DND-41 (cell line): ENCODE measurements at regions not wholly inside any gene's neighbourhood (a gene's known extent, or its start where the extent isn't known, plus 50 kb on each side); places are given as distances from the start of the nearest gene placed in this dataset.

Experiments used
- ATAC-seq: fragments of 200-7000 bp; cut with Tn5 transposase; 3 replicates; pipeline ENCODE4 v1.9.1; 2021; ENCODE audit warnings: low read depth; ENCODE audit not compliant: insufficient read depth
- DNase-seq: peaks from one replicate; pipeline ENCODE4 v3.0.0-alpha.2; 2020
- H2AFZ ChIP-seq: 2 replicates; pipeline ENCODE4 v1.6.0; 2012; ENCODE audit warnings: low read depth, low read length
- H3K27ac ChIP-seq: 2 replicates; pipeline ENCODE4 v1.5.1; 2012; ENCODE audit warnings: low read length, inconsistent platforms
- H3K27me3 ChIP-seq: fragments of 200-600 bp; sonication (generic); 2 replicates; pipeline ENCODE4 v1.6.0; 2012; ENCODE audit warnings: low read length, mild to moderate bottlenecking, inconsistent platforms; ENCODE audit not compliant: insufficient read depth, poor library complexity
- H3K36me3 ChIP-seq: 2 replicates; pipeline ENCODE4 v1.5.1; 2012; ENCODE audit warnings: low read length, inconsistent platforms; ENCODE audit not compliant: insufficient read depth
- H3K4me1 ChIP-seq: 2 replicates; pipeline ENCODE4 v1.5.1; 2012; ENCODE audit warnings: mild to moderate bottlenecking, low read length; ENCODE audit not compliant: insufficient read depth
- H3K4me2 ChIP-seq: 2 replicates; pipeline ENCODE4 v1.6.0; 2012; ENCODE audit warnings: mild to moderate bottlenecking, moderate library complexity, low read length, inconsistent platforms; ENCODE audit not compliant: insufficient read depth
- H3K4me3 ChIP-seq, 2 experiments: fragments of 200-600 bp in 1 of 2; shearing (Covaris generic) in 1 of 2; 2 replicates each; pipeline ENCODE4 v1.5.1; 2012 to 2016; ENCODE audit warnings: inconsistent platforms in 2 of 2, low read length in 2 of 2, mild to moderate bottlenecking in 2 of 2, low read depth in 1 of 2, moderate library complexity in 1 of 2
- H3K79me2 ChIP-seq: 2 replicates; pipeline ENCODE4 v1.6.0; 2012; ENCODE audit warnings: low read length, inconsistent platforms; ENCODE audit not compliant: insufficient read depth
- H3K9ac ChIP-seq: 2 replicates; pipeline ENCODE4 v1.6.0; 2012; ENCODE audit warnings: low read depth, mild to moderate bottlenecking, inconsistent platforms, low read length, moderate library complexity
- H3K9me3 ChIP-seq: 2 replicates; pipeline ENCODE4 v1.5.1; 2012; ENCODE audit warnings: low read length, moderate library complexity, mild to moderate bottlenecking, inconsistent platforms; ENCODE audit not compliant: insufficient read depth, severe bottlenecking
- H4K20me1 ChIP-seq: 2 replicates; pipeline ENCODE4 v1.6.0; 2012; ENCODE audit warnings: low read length; ENCODE audit not compliant: insufficient read depth
- EZH2 ChIP-seq: IDR thresholded peaks from 3 replicates; pipeline ENCODE4 v1.6.1; 2012; ENCODE audit warnings: borderline replicate concordance, low read depth, mild to moderate bottlenecking, moderate library complexity, low read length, inconsistent platforms; ENCODE audit not compliant: severe bottlenecking
- TF ChIP-seq, protein P1 (sequence below): IDR thresholded peaks from 2 replicates; pipeline ENCODE4 v1.5.1; 2012; ENCODE audit warnings: borderline replicate concordance, low read length, moderate library complexity, mild to moderate bottlenecking; ENCODE audit not compliant: poor library complexity, severe bottlenecking; ENCODE audit errors: extremely low read depth

- H3K27ac ChIP-seq = no peak overlapping the region
- H4K20me1 ChIP-seq = no peaks in the 10 kb centered on the region
- H3K4me1 ChIP-seq = no peaks in the 10 kb centered on the region
- H3K9me3 ChIP-seq = peaks cover 6% of the 10 kb centered on the region
- H3K79me2 ChIP-seq = no peaks in the 10 kb centered on the region
- no peak overlapping the region for H3K9ac ChIP-seq
- no peaks in the 10 kb centered on the region for H3K27me3 ChIP-seq
- no peak for ATAC-seq
- no peak overlapping the region for H3K4me3 ChIP-seq
- no peaks in the 10 kb centered on the region for H3K36me3 ChIP-seq
- H2AFZ ChIP-seq = no peak overlapping the region
- no peak for DNase-seq
- TF ChIP-seq EZH2 = no peak
- TF ChIP-seq, protein P1, sequence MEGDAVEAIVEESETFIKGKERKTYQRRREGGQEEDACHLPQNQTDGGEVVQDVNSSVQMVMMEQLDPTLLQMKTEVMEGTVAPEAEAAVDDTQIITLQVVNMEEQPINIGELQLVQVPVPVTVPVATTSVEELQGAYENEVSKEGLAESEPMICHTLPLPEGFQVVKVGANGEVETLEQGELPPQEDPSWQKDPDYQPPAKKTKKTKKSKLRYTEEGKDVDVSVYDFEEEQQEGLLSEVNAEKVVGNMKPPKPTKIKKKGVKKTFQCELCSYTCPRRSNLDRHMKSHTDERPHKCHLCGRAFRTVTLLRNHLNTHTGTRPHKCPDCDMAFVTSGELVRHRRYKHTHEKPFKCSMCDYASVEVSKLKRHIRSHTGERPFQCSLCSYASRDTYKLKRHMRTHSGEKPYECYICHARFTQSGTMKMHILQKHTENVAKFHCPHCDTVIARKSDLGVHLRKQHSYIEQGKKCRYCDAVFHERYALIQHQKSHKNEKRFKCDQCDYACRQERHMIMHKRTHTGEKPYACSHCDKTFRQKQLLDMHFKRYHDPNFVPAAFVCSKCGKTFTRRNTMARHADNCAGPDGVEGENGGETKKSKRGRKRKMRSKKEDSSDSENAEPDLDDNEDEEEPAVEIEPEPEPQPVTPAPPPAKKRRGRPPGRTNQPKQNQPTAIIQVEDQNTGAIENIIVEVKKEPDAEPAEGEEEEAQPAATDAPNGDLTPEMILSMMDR = no peak
- H3K4me2 ChIP-seq = no peak overlapping the region
Observed at GRCh38 chr5:174159327-174160114, 114.0 kb downstream of the NSG2 start.

GRCh38 chr5:174165406-174165805 is 119.9 kb downstream of the NSG2 start:
- Histone ChIP-seq H2AFZ (no peak overlapping the region), H3K27ac (no peak overlapping the region), H3K36me3 (no peaks in the 10 kb centered on the region), H3K4me2 (no peak overlapping the region), H4K20me1 (no peaks in the 10 kb centered on the region), H3K4me3 (no peak overlapping the region), H3K9me3 (no peaks in the 10 kb centered on the region), H3K79me2 (no peaks in the 10 kb centered on the region), H3K9ac (no peak overlapping the region), H3K4me1 (no peaks in the 10 kb centered on the region), H3K27me3 (no peaks in the 10 kb centered on the region)
- DNase-seq (no peak), ATAC-seq (no peak)
- no peak for TF ChIP-seq EZH2
- TF ChIP-seq, protein P1 = no peak

GRCh38 chr5:174166231-174167079 is 120.9 kb downstream of the NSG2 start:
- no peaks in the 10 kb centered on the region for H3K36me3 ChIP-seq
- H3K27me3 ChIP-seq = no peaks in the 10 kb centered on the region
- H3K9ac ChIP-seq = no peak overlapping the region
- TF ChIP-seq, protein P1 = no peak
- no peak for TF ChIP-seq EZH2
- no peaks in the 10 kb centered on the region for H3K4me1 ChIP-seq
- no peak for ATAC-seq
- no peak for DNase-seq
- no peak overlapping the region for H3K27ac ChIP-seq
- no peak overlapping the region for H3K4me3 ChIP-seq
- H4K20me1 ChIP-seq = no peaks in the 10 kb centered on the region
- H3K4me2 ChIP-seq = no peak overlapping the region
- H2AFZ ChIP-seq = no peak overlapping the region
- no peaks in the 10 kb centered on the region for H3K9me3 ChIP-seq
- H3K79me2 ChIP-seq = no peaks in the 10 kb centered on the region
